Activated T-helper 9 cell treated with anti-CD3 and anti-CD28 coated beads, Interleukin-2, amount 50 U/mL, for 16 hours (primary cell): ENCODE measurements at regions not wholly inside any gene's neighbourhood (a gene's known extent, or its start where the extent isn't known, plus 50 kb on each side); places are given as distances from the start of the nearest gene placed in this dataset.
"Not testable (repeated sequence)": the region's sequence is repeated elsewhere in the genome, so short reads cannot be mapped to it uniquely, and the experiment has no call there.

Source experiments
- DNase-seq: peaks from one replicate; pipeline ENCODE4 v3.0.0-alpha.2; 2020; ENCODE audit warnings: low read depth

DNA sequence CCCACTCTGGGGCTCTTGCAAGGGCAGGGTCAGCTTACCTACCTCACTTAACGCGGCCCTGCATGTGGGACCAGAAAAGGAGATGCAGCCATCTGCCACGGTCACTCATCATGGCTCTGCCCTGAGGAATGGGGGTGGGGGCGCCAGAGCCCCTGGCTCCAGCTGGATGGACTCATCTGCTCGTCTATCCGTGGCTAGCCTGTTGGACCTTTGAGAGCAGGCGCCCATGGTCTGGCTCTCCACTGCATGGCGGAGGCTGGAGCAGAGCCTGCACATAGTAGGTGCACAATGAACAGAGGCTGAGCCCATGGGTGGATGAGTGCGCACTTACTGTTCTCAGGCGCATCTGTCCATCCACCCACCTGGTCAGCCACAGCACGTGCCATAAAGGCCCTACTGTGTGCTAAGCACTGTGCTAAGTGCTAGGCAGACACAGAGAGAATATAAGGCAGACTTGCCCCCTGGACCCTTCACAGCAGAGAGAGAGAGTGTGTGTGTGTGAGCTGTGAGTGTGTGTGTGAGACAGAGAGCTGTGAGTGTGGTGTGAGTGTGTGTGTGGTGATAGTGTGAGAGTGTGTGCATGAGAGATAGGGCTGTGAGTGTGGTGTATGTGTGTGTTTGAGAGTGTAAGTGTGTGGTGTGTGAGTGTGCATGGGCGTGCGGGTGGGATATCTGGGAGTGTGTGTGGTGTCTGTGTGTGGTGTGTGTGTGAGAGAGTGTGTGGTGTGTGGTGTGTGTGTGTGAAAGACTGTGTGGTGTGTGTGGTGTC lies 151.3 kb downstream of the TFCP2L1 start:
- no peak for DNase-seq

DNA sequence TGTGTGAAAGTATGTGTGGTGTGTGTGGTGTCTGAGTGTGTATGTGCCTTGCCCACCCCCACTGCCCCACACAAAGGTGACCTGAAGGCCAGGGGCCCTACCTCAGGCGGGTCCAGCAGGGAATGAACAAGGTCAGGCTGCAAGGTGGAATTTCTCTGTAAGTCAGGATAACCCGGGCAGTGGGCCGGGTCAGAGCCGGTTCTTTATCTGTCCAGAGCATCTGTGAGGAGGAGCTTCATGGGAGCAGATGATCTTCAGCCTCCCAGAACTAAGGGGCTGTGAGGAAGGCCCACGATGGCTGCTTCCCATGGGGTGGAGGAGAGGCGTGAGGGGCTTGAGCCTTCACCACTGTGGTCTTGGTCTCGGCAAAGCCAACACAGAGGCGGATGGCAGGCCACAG lies 150.3 kb downstream of the TFCP2L1 start:
- no peak for DNase-seq

DNA sequence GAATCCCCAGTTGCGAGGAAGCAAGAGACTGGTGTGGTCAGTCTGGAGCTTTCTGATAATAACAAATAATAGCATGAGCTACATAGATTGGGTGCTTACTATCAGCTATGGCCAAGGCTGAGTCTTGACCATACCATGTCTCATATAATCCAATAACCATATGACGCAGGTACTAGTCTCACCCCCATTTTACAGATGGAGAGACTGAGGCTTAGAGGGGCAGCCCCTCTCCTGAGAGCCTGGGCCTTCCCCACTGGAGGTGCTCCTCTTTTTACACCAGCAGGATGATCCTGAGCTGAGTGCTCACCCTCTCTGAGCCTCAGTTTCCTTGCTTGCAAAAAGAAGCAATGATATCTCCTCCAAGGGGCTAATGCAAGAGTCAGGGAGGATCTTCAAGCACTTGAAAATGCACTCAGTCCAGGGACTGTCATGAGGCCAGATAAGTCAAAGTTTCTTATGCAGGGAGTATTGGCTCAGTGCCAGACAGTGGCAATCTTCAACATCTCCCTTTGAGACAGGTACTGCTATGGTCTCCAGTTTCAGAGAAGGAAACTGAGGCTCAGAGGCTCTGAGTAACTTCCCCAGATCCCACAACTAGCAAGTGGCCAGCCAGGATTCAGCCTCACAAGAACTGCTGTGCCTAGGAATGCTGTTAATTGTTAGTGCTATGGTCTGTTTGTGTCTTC lies 149.7 kb downstream of the TFCP2L1 start:
- no peak for DNase-seq

DNA sequence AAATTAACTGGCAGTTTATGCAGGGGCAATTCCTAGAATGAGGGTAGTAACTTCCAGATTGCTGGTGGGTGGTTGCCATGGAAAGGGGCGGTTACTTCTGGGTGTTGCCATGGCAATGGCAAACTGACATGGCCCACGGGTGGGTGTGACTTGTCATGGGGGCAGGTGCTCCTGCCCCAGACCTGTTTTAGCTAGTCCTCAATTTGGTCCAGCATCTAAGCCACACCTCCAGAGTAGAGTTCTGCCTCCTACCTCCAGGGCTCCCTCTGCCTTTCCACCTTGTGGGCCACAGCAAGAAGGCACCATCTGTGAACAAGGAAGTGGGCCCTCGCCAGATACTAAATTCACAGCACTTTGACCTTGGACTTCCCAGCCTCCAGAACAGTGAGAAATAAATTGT lies 148.7 kb downstream of the TFCP2L1 start:
- DNase-seq: no peak

DNA sequence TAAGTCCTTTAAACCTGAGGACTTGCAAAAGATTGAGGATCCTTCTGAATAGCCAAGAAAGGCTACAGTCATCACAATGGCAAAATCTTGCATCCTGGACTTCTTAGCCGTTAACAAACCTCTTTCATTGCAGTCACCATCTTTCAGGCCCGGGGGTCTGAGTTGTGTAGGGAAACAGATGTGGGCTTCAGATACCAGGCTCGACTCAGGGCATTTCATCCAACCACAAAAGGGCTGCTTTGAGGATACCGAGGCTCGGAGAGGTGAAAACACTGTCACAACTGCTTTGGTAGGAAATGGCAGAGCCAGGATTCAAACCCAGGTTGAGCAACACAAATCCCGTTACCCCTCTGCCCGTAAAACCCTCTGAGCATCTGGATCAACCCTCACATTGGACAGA lies 147.4 kb downstream of the TFCP2L1 start:
- DNase-seq: no peak

DNA sequence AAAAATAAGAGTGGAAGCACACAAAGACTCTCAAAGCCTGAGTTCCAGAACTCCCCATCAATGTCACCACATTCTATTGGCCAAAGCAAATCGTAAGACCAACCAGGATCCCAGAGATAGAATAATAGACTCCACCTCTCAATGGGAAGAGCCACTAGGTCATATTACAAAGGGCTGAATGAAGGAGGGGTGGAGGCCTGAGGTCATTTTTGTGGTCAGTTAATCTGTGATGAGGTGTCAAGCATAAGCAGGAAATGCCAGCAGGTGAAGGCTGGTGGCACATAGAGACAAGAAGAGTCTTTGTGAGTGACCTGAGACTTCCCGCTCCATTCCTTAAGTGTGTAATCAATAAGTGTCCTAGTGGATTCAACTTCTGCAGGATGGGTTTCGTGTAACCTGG lies 144.3 kb downstream of the TFCP2L1 start:
- DNase-seq: no peak

DNA sequence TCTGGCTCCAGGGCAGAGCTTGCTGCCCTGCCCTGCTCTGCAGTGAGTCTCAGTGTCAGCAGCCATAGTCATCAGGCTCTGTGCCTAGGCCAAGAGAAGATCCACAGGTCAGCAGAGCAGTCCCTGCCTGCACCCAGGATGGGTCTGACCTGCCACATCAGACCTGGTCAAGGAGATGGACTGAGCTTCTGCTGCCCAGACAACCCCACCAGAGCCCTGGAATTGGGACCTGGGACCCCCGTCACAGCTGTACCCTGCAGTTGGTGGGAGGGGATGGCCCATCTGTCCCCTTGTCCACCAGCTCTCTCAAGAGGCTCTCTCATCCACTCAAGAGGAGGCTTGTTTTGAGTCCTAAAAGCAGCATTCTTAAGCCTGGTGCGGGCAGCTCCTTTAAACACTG lies 142.6 kb downstream of the TFCP2L1 start:
- DNase-seq: no peak

DNA sequence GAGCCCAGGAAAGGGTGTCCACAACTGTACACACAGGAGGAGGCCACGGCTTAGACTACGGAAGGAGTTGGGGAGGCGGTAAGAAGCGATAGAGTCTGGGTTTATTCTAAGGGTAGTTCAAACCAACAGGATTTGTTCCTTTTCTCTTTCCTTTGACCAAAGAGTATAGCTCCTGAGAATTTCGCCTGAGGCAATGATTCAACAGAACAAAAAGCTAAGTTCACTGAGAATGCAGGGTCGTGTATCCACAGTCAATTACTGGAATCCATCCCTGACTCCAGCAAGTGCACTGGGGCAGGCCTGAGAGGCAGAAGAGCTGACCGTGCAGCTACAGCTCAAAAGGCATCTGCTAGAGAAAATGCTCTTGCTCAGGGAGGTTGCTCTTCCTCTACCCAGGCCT lies 140.9 kb downstream of the TFCP2L1 start:
- DNase-seq: no peak

DNA sequence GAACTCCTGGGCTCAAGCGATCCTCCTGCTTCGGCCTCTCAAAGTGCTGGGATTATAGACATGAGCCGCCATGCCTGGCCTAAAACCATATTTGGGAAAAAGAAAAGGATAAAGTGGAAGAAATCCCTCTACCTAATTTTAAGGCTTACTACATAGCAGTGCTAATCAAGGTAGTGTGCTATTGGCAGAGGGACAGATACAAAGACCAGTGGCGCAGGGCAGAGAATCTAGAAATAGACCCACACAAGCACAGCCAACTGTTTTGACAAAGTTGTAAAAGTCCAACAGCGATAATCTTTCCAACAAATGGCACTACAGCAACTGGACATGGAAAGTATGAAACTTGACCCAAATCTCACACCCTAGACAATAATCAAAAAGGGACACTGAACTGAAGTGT lies 138.4 kb downstream of the TFCP2L1 start:
- DNase-seq: no peak

DNA sequence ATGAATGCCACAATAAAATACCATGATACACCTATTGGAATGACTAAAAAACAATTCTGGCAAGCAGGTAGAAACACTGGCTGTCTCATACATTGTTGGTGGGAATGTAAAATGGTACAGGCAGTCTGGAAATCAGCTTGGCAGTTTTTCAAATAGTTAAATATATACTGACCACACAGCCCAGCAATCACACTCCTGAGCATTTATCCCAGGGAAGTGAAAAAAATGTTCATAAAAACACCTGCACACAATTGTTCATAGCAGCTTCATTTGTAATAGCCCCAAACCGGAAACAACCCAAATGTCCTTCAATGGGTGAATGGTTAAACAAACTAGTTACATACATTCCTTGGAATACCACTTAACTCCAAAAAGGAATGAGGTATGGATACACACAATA lies 137.2 kb downstream of the TFCP2L1 start:
- no peak for DNase-seq

DNA sequence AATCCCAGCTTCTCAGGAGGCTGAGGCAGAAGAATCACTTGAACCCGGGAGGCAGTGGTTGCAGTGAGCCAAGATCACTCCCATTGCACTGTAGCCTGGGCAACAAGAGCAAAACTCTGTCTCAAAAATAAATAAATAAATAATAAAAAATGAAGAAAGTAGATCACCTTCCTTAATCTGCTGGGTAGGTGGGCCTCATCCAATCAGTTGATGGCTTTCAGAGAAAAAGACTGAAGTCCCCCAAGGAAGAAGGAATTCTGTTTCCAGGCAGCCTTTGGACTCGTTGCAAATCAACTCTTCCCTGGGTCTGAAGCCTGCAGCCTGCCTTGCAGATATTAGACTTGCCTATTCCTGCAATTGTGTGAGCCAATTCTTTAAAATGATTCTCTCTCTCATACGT lies 136.5 kb downstream of the TFCP2L1 start:
- no peak for DNase-seq

DNA sequence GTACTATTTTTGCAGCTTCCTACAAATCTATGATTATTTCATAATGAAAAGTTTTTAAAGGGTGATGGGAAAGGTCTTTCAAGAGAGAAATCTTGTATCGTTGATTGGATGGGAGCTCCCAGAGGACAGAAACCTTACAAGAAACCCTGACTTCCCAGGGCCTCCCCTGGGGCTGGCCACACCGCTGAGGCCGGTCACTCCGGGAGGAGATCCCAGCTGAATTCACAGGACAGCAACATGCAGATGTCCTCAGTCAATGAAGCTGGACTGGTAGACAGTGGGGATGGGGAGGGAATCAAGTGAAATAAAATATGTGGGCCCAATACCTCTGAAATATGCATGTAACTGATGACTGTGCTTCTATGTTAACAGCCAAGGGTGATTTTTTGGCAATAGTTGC lies 135.6 kb downstream of the TFCP2L1 start:
- no peak for DNase-seq

DNA sequence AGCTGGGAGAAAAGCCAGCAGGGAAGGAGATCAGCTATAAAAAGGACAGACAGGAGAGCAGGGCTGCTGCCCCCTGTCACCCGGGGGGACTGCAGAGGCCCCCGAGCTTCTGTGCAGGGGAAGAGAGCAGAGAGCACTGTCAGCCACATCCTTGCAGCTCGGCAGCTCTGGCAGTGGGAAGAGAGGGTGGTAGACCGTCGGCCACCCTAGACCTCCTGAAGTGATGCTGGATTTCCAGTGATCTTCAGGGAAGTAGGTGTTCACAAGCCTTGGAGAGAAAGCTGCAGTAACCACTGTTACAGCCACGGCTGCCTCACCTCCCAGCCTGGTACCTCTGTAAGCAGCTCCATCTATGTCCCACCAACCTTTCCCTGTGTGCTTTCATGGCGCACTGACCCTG lies 134.9 kb downstream of the TFCP2L1 start:
- no peak for DNase-seq

DNA sequence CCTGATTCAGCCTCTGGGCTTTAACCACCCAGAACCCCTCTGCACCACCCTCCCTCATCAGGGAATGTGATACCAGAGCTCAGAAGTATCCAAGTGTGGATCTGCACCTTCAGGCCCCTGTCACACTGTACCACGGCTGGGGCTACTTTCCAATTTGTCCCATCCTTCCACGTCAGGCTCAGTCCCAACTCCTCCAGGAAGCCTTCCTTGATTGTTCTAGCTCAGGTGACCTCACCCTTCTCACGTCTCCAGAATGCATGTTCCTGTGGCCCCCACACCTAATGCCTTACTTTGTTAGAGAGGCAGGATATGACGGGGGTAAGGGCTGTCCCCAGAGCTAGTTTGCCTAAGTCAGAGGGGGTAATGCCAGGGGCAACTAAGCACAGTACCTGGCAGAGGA lies 134.3 kb downstream of the TFCP2L1 start:
- DNase-seq: no peak

DNA sequence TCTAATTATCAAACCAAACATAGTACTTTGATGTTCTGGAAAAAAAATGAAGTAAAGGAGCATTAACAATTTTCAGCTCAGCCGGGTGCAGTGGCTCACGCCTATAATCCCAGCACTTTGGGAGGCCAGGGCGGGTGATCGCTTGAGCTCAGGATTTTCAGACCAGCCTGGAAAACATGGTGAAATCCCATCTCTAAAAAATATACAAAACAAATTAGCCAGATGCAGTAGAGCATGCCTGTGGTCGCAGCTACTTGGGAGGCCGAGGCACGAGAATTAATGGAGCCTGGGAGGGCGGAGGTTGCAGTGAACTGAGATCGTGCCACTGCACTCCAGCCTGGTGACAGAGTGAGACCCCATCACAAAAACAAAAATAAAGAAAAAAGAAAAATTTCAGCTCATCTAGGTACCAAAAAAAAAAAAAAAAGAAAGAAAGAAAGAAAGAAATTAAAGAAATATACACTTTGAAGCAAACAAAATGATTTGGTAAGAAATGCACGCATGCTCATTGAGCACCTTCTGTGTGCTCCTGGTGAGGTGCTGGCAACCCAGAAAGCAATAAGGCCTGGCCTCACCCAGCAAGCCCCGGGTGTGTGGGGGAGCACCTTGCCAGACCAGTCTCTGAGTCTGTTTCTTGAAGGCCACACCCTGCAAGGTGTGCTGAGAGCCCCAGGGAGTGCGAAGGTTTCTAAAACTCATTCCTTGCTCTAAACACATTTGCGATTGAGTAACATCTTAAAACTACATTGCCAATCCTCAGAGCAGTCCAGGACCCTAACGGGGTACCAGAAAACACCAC lies 133.5 kb downstream of the TFCP2L1 start:
- DNase-seq: no peak

DNA sequence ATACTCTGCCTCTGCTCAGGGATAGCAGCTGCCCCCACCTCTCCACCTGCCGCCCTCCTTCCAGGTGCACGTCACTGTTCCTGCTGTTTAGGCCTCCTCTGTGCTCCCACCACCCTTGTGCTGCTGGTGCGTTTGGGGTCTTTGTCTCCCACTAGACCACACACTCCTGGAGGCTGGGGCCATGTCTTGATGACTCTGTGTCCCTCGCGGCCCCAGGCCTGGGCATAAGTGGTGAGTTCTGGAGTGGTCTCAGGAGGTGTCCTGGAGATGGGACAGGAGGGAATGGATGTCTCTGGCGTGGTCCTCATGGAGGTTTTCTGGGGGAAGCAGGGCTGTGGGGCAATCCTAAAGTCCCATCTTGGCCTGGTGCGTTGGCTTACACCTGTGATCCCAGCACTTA lies 132.1 kb downstream of the TFCP2L1 start:
- DNase-seq: no peak

DNA sequence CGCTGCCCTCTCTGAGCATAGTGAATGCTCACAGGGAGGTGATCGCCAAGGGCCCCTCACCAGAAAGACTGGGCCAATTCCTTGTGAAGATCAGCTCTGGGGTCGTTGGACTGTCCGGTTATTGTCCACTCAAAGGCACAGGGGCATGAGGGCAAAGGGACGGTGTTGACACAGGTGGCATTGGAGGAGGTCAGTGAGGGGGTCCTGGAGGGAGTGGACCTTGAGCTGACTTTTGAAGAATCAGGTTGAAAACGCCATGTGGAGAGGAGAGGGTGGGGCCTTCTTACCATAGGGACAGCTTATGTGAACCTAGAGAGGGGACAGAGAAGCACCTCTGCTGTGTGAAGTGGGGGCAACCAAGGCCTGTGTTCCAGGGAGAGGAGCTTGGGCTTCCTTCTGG lies 131.5 kb downstream of the TFCP2L1 start:
- DNase-seq: no peak

DNA sequence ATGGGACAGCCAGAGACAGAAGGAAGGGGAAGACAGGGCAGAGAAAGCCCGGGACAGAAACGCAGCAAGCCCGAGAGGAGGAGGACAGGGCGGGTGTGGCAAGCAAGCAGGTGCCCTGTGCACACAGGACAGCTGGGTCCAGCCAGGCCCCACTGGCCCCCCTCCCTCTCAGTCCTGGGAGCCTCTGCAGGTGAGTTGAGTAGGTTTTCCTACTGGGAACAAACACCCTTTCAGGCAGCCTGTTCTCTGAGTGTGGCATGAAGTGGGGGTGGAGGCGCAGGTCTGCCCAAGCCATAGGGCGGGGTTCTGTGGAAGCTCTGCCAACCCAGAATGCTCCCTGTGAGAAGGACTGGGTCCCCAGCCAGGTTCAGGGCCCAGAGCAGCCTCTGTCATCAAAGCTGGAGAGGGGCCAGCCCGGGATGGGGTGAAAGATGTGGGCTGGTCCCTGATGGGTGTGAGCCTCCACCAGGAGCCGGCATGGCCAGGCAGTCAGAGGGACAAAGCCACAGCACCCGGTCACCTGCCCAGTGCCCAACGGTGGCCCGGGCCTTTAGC lies 129.4 kb downstream of the TFCP2L1 start:
- DNase-seq: no peak

DNA sequence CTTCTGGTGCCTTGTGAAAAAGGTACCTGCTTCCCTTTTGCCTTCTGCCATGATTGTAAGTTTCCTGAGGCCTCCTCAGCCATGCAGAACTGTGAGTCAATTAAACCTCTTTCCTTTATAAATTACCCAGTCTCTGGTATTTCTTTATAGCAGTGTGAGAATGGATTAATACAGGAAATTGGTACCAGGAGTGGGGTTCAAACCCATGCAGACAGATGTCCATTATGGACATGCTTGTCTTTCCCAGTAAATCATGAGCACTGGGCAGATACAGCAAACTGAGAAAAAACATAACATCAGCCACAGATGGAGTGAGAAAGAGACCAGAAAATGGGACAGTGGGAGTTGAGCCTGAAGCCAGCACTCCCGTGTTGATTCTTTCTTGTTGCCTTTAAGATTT lies 127.5 kb downstream of the TFCP2L1 start:
- DNase-seq: not testable (repeated sequence)

DNA sequence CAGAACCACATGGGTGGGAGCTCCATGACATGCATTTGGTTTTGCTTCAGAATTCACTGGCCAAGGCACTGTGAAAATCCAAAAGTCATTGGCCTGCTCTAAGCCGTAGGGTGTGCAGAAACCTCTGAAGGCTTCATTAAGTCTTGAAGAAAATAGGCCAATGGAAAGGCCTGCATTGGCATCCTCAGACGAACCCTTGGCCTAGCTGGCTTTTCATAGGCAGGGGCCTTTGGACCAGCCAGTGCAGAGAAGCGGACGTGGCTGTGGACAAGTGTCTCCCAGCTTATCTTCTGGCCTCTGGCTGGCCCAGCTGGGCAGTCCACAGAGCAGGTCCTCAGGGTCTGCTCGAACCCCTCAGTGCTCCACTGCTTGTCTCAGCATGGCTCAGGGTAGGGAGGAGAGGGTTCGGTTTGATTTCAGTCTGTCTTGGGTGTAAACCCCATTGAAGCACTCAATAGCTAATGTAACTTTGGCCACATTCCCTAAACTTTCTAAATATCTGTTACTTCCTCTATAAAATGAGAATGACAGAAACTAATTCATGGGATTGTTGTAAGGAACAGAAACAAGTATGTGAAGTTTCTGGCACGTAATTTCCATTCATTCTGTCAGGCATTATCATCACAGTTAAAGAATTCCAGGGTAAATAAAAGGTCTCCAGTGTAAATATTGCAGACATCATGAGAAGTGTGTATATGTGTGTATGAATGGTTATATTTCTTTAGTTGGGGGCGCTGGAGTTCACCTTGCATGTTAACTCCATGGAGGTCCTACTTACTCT lies 125.5 kb downstream of the TFCP2L1 start:
- no peak for DNase-seq

DNA sequence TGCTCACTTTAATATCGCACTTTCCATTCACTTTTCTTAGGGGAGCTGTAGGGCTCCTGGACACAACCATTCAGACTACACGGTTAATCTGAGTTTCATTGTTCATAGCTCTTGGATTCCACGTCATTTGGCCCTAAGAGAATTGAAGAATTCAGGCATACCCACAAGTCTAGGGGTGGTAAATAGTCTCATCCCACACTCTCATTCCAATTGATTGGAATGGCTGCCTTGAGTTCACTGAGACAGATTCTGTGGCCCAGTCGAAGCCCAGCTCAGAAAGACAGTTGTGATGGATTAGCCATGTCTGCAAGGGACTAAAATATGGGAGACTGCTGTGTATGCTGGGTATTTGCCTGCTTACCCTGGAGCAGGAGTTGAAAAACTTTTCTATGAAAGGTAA lies 124.6 kb downstream of the TFCP2L1 start:
- DNase-seq: no peak

DNA sequence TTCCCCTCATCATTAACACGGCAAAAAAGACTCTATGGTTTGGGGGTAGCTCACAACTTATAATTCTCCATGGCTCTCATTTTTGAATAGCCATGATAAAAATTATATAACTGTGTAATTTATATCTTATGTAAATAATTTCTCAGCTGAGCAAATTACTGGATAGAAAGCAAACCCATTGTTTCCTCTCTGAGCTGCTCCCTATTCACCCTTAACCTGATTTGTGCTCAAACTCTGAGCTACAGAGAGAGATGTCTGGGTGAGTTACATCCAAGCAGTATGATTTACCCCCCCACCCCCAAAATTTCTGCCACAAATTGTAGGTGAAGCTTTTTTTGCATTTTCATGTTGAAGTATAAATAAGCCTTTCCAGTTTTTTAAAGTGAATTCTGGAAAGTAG lies 123.7 kb downstream of the TFCP2L1 start:
- DNase-seq: no peak
